SK-N-SH treated with all-trans-retinoic acid at 6 μM for 48 hours (cell line): ENCODE measurements at regions not wholly inside any gene's neighbourhood (a gene's known extent, or its start where the extent isn't known, plus 50 kb on each side); places are given as distances from the start of the nearest gene placed in this dataset.

Source experiments
- ARNTL ChIP-seq: fragments of 450-650 bp; formaldehyde crosslinking; IDR thresholded peaks from 2 replicates; pipeline ENCODE4 v1.5.0; 2020; ENCODE audit warnings: low read depth, mild to moderate bottlenecking, moderate library complexity, borderline replicate concordance
- PATZ1 ChIP-seq: fragments of 250-450 bp; sonication (Bioruptor Pico); IDR thresholded peaks from 2 replicates; pipeline ENCODE4 v1.8.0; 2020; ENCODE audit warnings: mild to moderate bottlenecking, moderate library complexity, borderline replicate concordance
- TCF4 ChIP-seq: fragments of 250-450 bp; sonication (Bioruptor Pico); IDR thresholded peaks from 2 replicates; pipeline ENCODE4 v1.8.0; 2021; ENCODE audit warnings: mild to moderate bottlenecking, moderate library complexity, borderline replicate concordance
- TOX ChIP-seq: fragments of 250-450 bp; sonication (Bioruptor Pico); IDR thresholded peaks from 2 replicates; pipeline ENCODE4 v1.8.0; 2021; ENCODE audit warnings: mild to moderate bottlenecking, moderate library complexity, borderline replicate concordance
- ZNF8 ChIP-seq: fragments of 450-650 bp; formaldehyde crosslinking; IDR thresholded peaks from 2 replicates; pipeline ENCODE4 v1.5.0; 2020; ENCODE audit warnings: mild to moderate bottlenecking, moderate library complexity

GRCh38 chr2:142472382-142472781 lies 341.6 kb upstream of the LRP1B start:
- TF ChIP-seq ARNTL (CRISPR knock-in tag) (no peak), ZNF8 (CRISPR knock-in tag) (no peak), TOX (no peak), PATZ1 (CRISPR knock-in tag) (no peak), TCF4 (CRISPR knock-in tag) (no peak)
